RWPE1 (cell line): ENCODE measurements at regions not wholly inside any gene's neighbourhood (a gene's known extent, or its start where the extent isn't known, plus 50 kb on each side); places are given as distances from the start of the nearest gene placed in this dataset.

Experiments
- CTCF ChIA-PET: fragments of 350-600 bp; sonication (Branson Sonifier 250); formaldehyde crosslinking; extraction: SDS; loops from one replicate; lab custom pipeline; 2021; lab: Yijun Ruan, JAX
- POLR2A ChIA-PET: fragments of 400-600 bp; formaldehyde crosslinking; extraction: SDS; loops from one replicate; lab custom pipeline; 2020; ENCODE audit warnings: antibody characterized with exemption; ENCODE audit not compliant: low non-redundant PET; lab: Yijun Ruan, JAX
- DNase-seq: peaks from one replicate; pipeline ENCODE4 v3.0.0; 2012; ENCODE audit warnings: low spot score
- H3K27ac ChIP-seq: fragments of 450-650 bp; 2 replicates; pipeline ENCODE4 v1.5.1; 2017
- TF ChIP-seq, protein P1 (sequence below): fragments of 450-650 bp; conservative IDR thresholded peaks from 2 replicates; pipeline ENCODE4 v1.5.1; 2017; ENCODE audit warnings: low read depth, mild to moderate bottlenecking

DNA sequence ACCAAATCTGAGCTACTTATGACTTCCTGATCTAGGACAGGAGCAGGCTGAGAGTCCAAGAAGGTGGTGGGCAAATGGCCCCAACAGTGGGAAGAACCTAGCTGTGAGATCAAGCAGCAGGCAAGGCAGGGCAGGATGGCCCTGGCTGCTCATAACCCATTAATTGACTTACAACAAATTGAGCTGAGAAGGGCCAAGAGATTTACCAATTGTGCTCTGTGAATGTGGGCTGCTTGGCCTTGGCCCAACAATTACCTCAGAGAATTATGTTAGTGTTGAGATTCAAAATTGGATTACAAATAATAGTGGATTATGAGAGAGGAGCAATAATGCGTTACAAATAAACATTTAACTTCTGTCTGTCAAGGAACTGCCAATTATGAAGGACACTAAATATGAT, 956.5 kb downstream of the KCNMA1 start:
- CTCF ChIA-PET, result no interaction called here
- POLR2A ChIA-PET, result no interaction called here
- no peak for DNase-seq
- TF ChIP-seq, protein P1, sequence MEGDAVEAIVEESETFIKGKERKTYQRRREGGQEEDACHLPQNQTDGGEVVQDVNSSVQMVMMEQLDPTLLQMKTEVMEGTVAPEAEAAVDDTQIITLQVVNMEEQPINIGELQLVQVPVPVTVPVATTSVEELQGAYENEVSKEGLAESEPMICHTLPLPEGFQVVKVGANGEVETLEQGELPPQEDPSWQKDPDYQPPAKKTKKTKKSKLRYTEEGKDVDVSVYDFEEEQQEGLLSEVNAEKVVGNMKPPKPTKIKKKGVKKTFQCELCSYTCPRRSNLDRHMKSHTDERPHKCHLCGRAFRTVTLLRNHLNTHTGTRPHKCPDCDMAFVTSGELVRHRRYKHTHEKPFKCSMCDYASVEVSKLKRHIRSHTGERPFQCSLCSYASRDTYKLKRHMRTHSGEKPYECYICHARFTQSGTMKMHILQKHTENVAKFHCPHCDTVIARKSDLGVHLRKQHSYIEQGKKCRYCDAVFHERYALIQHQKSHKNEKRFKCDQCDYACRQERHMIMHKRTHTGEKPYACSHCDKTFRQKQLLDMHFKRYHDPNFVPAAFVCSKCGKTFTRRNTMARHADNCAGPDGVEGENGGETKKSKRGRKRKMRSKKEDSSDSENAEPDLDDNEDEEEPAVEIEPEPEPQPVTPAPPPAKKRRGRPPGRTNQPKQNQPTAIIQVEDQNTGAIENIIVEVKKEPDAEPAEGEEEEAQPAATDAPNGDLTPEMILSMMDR, result no peak
- H3K27ac ChIP-seq, result no peak overlapping the region

DNA sequence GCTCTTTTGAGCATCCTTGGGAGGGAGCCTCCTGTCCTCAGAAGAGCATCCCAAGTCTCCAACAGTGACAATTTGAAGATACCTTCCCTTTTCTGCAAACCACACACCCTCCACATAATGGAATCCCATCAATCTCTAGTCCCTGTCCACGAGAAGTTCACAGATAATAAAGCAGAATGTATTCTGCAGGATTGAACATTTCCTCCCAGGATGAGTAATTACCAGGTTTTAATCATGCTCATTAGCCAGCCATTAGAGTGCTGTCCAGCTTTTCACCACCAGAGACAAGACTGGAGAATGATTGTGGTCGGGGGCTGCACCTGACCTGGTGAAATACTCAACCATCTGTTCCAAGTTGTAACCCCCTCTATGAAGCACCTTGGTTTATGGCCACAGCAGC, 958.6 kb downstream of the KCNMA1 start:
- H3K27ac ChIP-seq, result no peak overlapping the region
- ChIA-PET CTCF (no interaction called here), POLR2A (no interaction called here)
- DNase-seq, result no peak
- TF ChIP-seq, protein P1, result no peak

DNA sequence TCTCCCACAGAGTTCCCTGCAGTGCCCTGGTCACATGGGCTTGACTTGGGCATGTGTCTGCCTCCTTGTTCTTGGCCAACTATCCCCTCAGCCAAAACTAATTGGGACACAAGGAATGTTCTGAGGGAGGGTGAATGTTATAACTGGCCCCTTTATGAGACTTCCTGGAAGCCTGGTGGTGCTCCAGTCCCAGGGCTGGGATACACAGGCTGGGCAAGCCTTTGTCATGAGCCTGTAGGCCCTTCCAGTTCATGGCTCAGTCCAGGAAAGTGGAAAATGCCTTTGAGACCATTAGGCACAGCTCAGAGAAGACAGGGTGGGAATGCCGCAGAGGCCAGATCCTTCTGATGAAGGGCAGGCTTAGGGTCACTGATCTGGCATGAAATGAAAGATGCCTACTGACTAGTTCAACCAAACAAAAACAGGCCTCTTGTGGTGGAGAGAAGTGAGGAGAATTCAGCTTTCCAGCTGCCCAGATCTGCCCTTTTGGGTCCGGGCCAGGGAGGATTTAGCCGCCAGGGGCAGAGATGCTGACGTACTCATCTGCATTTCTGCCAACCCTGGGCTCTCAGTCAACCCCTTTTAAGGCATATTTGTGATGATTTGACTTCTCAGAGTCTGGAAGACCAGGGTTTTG, 961.5 kb downstream of the KCNMA1 start:
- H3K27ac ChIP-seq, result peak overlapping the region; percentile 47
- TF ChIP-seq, protein P1, result no peak
- POLR2A ChIA-PET, result no interaction called here
- DNase-seq, result peak; percentile 18
- CTCF ChIA-PET, result interaction anchor here (0.5 kb wide), 1 partner anchor 309 kb away, joined by 3 read pairs; no protein-coding TSS in a partner anchor

DNA sequence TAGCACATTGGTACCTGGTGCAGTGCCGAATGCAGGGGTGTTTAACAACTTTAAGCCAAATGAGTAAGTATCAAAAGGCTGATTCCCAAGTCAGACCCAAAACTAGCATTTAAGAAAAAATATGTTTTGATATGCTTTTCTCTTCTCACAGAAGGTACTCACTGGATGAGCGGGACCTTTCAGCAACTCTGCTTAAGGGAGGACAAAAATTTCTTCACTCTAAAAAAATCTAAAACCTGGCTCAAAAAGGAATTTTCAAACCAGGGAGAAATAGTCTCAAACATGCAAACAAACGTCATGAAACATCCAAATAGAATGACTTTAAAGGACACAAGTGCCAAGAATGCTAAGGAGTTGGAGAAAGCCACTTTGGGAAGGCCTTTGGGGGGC, 962.1 kb downstream of the KCNMA1 start:
- ChIA-PET POLR2A (no interaction called here), CTCF (no interaction called here)
- DNase-seq, result no peak
- TF ChIP-seq, protein P1, result no peak
- no peak overlapping the region; the same call in 1 of the 2 replicates for H3K27ac ChIP-seq

DNA sequence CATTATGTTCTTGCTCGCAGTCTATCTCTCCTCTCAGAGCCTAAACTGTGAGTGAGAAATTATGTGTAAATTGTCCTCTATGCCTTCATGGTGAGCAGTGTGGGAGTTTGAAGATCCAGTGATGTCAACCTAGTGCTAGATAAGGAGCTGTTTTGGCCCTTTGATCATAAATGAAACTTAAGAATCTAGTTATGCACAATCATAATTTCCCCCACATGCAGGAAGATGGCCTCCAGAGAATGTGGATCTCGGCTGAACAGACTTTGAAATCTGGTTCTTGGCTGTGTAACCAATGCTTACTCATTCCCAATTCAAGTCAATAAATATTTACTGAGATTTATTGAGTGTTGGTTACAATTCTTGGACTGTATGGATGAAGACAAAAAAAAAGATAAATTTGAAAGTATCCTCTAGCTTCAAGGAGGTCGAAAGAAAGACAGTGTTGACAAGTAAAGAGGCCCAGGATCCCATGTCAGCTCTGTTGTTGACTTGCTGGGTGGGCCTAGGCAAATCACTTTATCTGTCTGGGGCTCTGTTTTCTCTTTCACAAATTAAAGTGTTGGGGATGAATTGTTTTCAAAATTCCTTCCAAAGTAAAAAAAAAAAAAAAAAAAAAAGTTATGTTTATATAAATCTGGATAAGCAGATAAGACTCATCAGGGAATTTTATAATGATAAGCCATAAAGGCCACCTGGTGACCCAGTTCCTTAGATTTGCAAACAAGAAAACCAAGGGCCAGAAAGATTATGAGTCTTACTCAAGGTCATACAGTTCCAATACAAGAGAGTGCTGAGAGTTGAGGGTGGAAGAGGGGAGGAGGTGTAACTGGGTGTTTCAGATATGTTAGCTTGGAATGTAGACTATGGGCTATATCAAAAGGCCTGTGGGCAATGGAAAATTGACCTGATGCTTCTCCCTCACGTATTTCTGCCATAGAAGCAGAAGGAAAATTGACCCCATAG, 969.9 kb downstream of the KCNMA1 start:
- no peak for DNase-seq
- H3K27ac ChIP-seq, result no peak overlapping the region
- ChIA-PET POLR2A (no interaction called here), CTCF (interaction anchor here (0.6 to 0.7 kb wide), 2 partner anchors 223 to 1280 kb away, joined by 4 to 5 read pairs; no protein-coding TSS in a partner anchor)
- TF ChIP-seq, protein P1, result no peak

DNA sequence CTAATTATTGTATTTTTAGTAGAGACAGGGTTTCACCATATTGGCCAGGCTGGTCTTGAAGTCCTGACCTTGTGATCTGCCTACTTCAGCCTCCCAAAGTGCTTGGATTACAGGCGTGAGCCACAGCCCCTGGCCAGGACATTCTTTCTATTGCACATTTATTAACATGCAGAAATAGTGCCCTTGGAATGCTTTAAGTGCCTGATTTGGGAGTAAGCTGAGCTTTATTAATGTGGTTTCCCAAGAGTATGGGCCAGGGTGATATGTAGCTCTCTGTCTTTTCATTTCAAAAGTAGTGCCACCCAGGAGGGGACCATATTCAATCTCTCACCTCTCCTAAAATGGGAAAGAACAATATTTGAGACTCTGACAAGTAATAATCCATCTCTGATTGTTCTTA, 970.7 kb downstream of the KCNMA1 start:
- TF ChIP-seq, protein P1, result no peak
- CTCF ChIA-PET, result interaction anchor here (0.6 kb wide), 1 partner anchor 51 kb away, joined by 3 read pairs; no protein-coding TSS in a partner anchor
- POLR2A ChIA-PET, result no interaction called here
- H3K27ac ChIP-seq, result no peak overlapping the region
- DNase-seq, result no peak
